Caco-2 (cell line): ENCODE measurements at regions not wholly inside any gene's neighbourhood (a gene's known extent, or its start where the extent isn't known, plus 50 kb on each side); places are given as distances from the start of the nearest gene placed in this dataset.

Source experiments
- BruUV-seq: library from RNA; stranded (reverse); fragments of 400-500 nt; replicated peaks from 2 replicates; lab custom pipeline; 2021; lab: Mats Ljungman, UMichigan
- CTCF ChIA-PET: fragments of 300-600 bp; sonication (Branson Sonifier 250); formaldehyde crosslinking; loops from one replicate; lab custom pipeline; 2022; ENCODE audit warnings: antibody characterized with exemption; lab: Charles Lee
- POLR2A ChIA-PET: fragments of 300-600 bp; sonication (Branson Sonifier 250); formaldehyde crosslinking; loops from one replicate; lab custom pipeline; 2022; ENCODE audit warnings: antibody characterized with exemption; lab: Charles Lee
- DNase-seq, 2 experiments: peaks; one replicate each; pipeline versions ENCODE4 v3.0.0 to v3.0.0-alpha.2; 2020 to 2022
- H3K27me3 ChIP-seq: replicated peaks from 2 replicates; pipeline ENCODE4 v1.6.0; 2011; ENCODE audit warnings: low read length; ENCODE audit not compliant: control insufficient read depth, insufficient read depth
- H3K36me3 ChIP-seq: 2 replicates; pipeline ENCODE4 v1.5.1; 2011; ENCODE audit warnings: low read length; ENCODE audit not compliant: control insufficient read depth, insufficient read depth
- H3K4me1 ChIP-seq: fragments of 250-450 bp; sonication (Bioruptor Pico); 2 replicates; pipeline ENCODE4 v1.5.1; 2020; ENCODE audit warnings: mild to moderate bottlenecking
- H3K4me3 ChIP-seq: 2 replicates; pipeline ENCODE4 v1.5.1; 2011; ENCODE audit warnings: low read depth, mild to moderate bottlenecking, control low read depth, low read length
- H3K9me3 ChIP-seq: fragments of 250-450 bp; sonication (Bioruptor Pico); 2 replicates; pipeline ENCODE4 v1.5.1; 2020; ENCODE audit warnings: mild to moderate bottlenecking, moderate library complexity
- H3K27ac Mint-ChIP-seq: one replicate; pipeline ENCODE4 v1.8.0; 2022; ENCODE audit warnings: mixed read lengths; ENCODE audit not compliant: unreplicated experiment
- H3K27me3 Mint-ChIP-seq: one replicate; pipeline ENCODE4 v1.8.0; 2022; ENCODE audit warnings: mixed read lengths; ENCODE audit not compliant: insufficient read depth, unreplicated experiment
- H3K36me3 Mint-ChIP-seq: one replicate; pipeline ENCODE4 v1.8.0; 2022; ENCODE audit warnings: mild to moderate bottlenecking, mixed read lengths; ENCODE audit not compliant: insufficient read depth, unreplicated experiment
- H3K4me1 Mint-ChIP-seq: one replicate; pipeline ENCODE4 v1.8.0; 2022; ENCODE audit warnings: low read depth, mixed read lengths; ENCODE audit not compliant: unreplicated experiment
- H3K4me3 Mint-ChIP-seq: one replicate; pipeline ENCODE4 v1.8.0; 2022; ENCODE audit warnings: mild to moderate bottlenecking, moderate library complexity, mixed read lengths; ENCODE audit not compliant: unreplicated experiment
- H3K9me3 Mint-ChIP-seq: one replicate; pipeline ENCODE4 v1.8.0; 2022; ENCODE audit warnings: mixed read lengths; ENCODE audit not compliant: unreplicated experiment
- CTCF ChIP-seq, 2 experiments: fragments of 200-600 bp in 1 of 2; IDR thresholded peaks; 1 replicate in 1 of 2; 2 replicates in 1 of 2; pipeline versions ENCODE4 v1.5.1 to v1.8.0; 2011 to 2022; ENCODE audit warnings: antibody characterized with exemption in 1 of 2, control low read depth in 1 of 2, inconsistent platforms in 1 of 2, low read depth in 1 of 2, low read length in 1 of 2, mild to moderate bottlenecking in 1 of 2, moderate library complexity in 1 of 2; ENCODE audit not compliant: insufficient read depth in 1 of 2, severe bottlenecking in 1 of 2, unreplicated experiment in 1 of 2
- intact Hi-C: fragments of 100-400 bp; cut with micrococcal nuclease; formaldehyde crosslinking; loops from one replicate; pipeline ENCODE4 v1.10.0; 2022; ENCODE audit not compliant: unreplicated experiment

- Mint-ChIP-seq H3K27me3 (no peaks in the 10 kb centered on the region), H3K36me3 (no peaks in the 10 kb centered on the region), H3K4me3 (no peak overlapping the region), H3K4me1 (peaks cover 2% of the 10 kb centered on the region), H3K27ac (no peak overlapping the region), H3K9me3 (no peaks in the 10 kb centered on the region)
- intact Hi-C loops = no loop called here
- ChIA-PET POLR2A (no interaction called here), CTCF (no interaction called here)
- peaks cover 4% of the 10 kb centered on the region for H3K4me1 ChIP-seq
- H3K4me3 ChIP-seq = no peak overlapping the region
- TF ChIP-seq CTCF (IDR thresholded peaks at IDR 0.05; ENCODE audit: insufficient read depth in 1 of 2, low read depth in 1 of 2, low read length in 1 of 2, severe bottlenecking in 1 of 2, unreplicated experiment in 1 of 2) = no peak
- no TSS peak for BruUV-seq
- no peaks in the 10 kb centered on the region for H3K36me3 ChIP-seq
- no peaks in the 10 kb centered on the region for H3K9me3 ChIP-seq
- no peak for DNase-seq
- no peaks in the 10 kb centered on the region for H3K27me3 ChIP-seq
These were observed 143.6 kb upstream of the VRK1 start for GRCh38 chr14:96653597-96653996.

- CTCF ChIA-PET = interaction anchor here (1.3 kb wide), 1 partner anchor 194 kb away, joined by 5 read pairs; no protein-coding TSS in a partner anchor
- Histone ChIP-seq H3K27me3 (no peaks in the 10 kb centered on the region), H3K4me3 (no peak overlapping the region), H3K36me3 (no peaks in the 10 kb centered on the region), H3K9me3 (no peaks in the 10 kb centered on the region), H3K4me1 (peaks cover 8% of the 10 kb centered on the region)
- Mint-ChIP-seq H3K4me1 (peaks cover 14% of the 10 kb centered on the region), H3K27me3 (peaks cover 3% of the 10 kb centered on the region), H3K9me3 (no peaks in the 10 kb centered on the region), H3K27ac (no peak overlapping the region), H3K4me3 (no peak overlapping the region), H3K36me3 (no peaks in the 10 kb centered on the region)
- POLR2A ChIA-PET = no interaction called here
- intact Hi-C loops = no loop called here
- no peak for TF ChIP-seq CTCF (IDR thresholded peaks at IDR 0.05; ENCODE audit: insufficient read depth in 1 of 2, low read depth in 1 of 2, low read length in 1 of 2, severe bottlenecking in 1 of 2, unreplicated experiment in 1 of 2)
- no TSS peak for BruUV-seq
- peak in 1 of 2 experiments; percentile 21 for DNase-seq
These were observed 138.6 kb upstream of the VRK1 start for GRCh38 chr14:96658611-96659010.

GRCh38 chr14:96660123-96660522 lies 137.1 kb upstream of the VRK1 start:
- intact Hi-C loops = no loop called here
- H3K27me3 Mint-ChIP-seq = peaks cover 6% of the 10 kb centered on the region
- H3K27ac Mint-ChIP-seq = no peak overlapping the region
- ChIA-PET POLR2A (no interaction called here), CTCF (no interaction called here)
- H3K36me3 Mint-ChIP-seq = no peaks in the 10 kb centered on the region
- H3K27me3 ChIP-seq = no peaks in the 10 kb centered on the region
- no peaks in the 10 kb centered on the region for H3K9me3 Mint-ChIP-seq
- H3K4me3 Mint-ChIP-seq = no peak overlapping the region
- peaks cover 14% of the 10 kb centered on the region for H3K4me1 Mint-ChIP-seq
- H3K9me3 ChIP-seq = no peaks in the 10 kb centered on the region
- H3K4me1 ChIP-seq = peaks cover 8% of the 10 kb centered on the region
- no peak for TF ChIP-seq CTCF (IDR thresholded peaks at IDR 0.05; ENCODE audit: insufficient read depth in 1 of 2, low read depth in 1 of 2, low read length in 1 of 2, severe bottlenecking in 1 of 2, unreplicated experiment in 1 of 2)
- no TSS peak for BruUV-seq
- no peaks in the 10 kb centered on the region for H3K36me3 ChIP-seq
- no peak overlapping the region for H3K4me3 ChIP-seq
- no peak for DNase-seq
